OCI-LY3 (cell line): ENCODE measurements at regions not wholly inside any gene's neighbourhood (a gene's known extent, or its start where the extent isn't known, plus 50 kb on each side); places are given as distances from the start of the nearest gene placed in this dataset.

ENCODE experiments used
- CTCF ChIP-seq: fragments of 200-600, 300-600 bp; sonication (generic); IDR thresholded peaks from 2 replicates; pipeline ENCODE4 v1.5.1; 2014; ENCODE audit warnings: antibody characterized with exemption, low read length, low read depth
- EZH2phosphoT487 ChIP-seq: fragments of 200-600 bp; shearing (Covaris generic); IDR thresholded peaks from 2 replicates; pipeline ENCODE4 v1.6.1; 2018; ENCODE audit warnings: antibody characterized with exemption, mixed run types, low read depth

GRCh38 chr7:21373031-21373430, 54.9 kb upstream of the SP4 start:
- no peak for TF ChIP-seq EZH2phosphoT487
- TF ChIP-seq CTCF, result no peak
